Amygdala (tissue), 56 donors: ENCODE measurements at regions not wholly inside any gene's neighbourhood (a gene's known extent, or its start where the extent isn't known, plus 50 kb on each side); places are given as distances from the start of the nearest gene placed in this dataset.

Source experiments
- DNase-seq, 56 donors: peaks; one replicate each; lab custom pipeline; 2025; lab: John Stamatoyannopoulos, UW

GRCh38 chr2:128726236-128726635, 407.6 kb upstream of the HS6ST1 start:
- no peak for DNase-seq

DNA sequence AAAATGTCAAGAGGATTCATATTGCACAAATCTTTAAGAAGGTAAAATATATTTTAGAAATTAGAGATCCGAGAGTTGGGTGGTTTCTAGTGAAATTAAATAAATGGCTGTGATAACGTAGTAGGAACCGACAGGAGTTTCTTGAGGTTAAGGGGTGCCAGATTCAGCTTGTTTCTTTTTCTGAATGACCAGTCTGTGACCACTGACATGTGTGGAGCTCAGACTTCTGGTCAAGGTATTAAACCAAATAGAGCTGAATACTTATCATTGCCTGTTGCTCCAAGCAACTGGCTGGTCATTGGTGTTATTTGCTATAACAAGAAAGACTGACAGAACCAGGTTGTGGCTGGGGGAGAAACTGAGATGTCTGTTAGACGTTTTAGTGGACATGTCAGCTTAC, 408.2 kb upstream of the HS6ST1 start:
- DNase-seq: no peak

DNA sequence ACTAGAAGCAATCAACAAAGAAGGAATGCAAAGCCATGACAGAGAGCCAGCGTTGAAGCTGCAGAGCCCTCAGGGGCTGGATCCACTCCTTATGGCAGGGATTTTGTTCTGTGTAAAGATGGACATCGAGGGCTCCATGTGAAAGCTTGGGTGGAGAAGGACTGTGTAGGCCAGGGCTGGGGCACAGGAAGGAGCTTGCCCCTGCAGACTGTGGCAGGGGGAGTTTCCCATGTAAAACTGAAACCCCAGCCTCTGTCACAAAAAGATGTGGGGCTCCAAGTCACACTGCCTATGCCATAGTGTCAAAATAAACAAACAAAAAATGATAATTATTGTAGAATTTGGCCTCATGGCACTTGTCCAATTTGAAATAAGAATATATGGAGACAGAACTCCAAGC, 408.7 kb upstream of the HS6ST1 start:
- no peak for DNase-seq

- no peak for DNase-seq
Measured at GRCh38 chr2:128727914-128728313, 409.2 kb upstream of the HS6ST1 start.

DNA sequence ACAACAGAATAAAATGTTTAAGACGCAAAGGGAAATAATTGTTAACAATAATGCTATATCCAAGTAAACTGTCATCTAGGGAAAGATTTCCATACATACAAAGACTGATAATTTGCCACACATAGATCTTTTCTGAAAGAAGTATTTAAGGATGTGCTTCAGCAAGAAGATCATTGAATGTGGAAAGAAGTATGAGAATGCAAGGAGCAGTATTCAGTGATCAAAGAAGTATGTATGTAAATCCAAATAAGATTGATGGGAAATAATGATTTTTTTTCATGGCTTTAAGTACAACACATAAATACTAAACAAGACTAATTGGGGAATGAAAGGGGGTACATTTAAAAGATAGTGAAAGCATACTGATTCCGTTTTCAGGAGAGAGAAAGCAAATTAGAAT, 410.4 kb upstream of the HS6ST1 start:
- no peak for DNase-seq

GRCh38 chr2:128731994-128732650, 413.5 kb upstream of the HS6ST1 start:
- DNase-seq: no peak

DNA sequence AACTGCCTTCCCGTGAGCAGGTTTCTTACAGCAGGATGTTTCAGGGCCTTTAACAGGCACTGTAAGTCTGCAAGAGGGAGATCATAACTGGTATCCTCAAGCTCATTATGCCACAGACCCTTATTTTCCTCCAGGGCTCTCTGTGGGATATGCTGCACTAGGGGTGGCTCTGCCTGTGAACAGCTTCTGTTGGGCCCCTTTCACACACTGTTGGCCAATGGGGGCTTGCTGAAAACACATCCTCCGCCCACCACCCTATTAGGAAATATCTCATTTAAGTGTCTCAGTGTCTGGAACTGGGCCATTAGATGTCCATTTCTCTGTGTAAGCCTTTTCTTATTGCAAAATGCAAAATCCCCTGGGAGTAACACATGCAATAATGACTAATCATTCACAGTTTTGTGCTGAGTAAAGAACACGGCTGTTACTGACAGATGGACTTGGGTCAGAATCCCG, 414.3 kb upstream of the HS6ST1 start:
- no peak for DNase-seq

GRCh38 chr2:128733450-128733849, 414.8 kb upstream of the HS6ST1 start:
- no peak for DNase-seq

GRCh38 chr2:128734521-128735295, 416.0 kb upstream of the HS6ST1 start:
- no peak for DNase-seq

DNA sequence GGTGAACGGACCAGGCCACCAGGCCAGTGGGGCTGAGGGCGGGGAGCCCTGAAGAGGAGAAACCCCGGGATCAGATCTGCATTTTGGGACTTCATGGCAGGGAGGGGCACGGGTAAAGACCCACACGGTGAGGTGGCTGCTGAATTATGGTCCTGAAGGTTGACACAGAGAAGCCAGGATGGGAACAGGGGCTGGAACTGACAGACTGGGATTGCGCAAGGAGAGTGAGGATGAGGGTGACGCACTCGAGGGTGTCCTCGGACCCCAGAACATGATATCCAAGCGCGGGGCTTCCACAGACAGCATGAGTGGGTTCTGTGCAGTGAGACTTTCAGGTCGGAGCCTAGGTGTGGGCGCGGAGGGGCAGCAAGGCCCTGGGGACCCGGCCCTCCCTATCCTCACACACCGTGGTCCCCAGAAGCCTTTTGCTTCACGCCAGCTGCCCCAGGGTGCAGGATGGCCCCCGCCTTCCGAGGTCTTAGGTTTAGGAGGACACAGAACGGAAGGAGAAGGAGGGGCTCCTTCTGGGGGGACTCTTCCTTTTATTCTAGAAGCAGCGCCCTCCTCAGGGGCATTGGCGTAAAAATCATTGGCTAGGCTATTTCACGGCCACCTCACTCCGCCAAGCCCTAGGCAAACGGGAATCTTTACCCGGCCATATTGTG, 416.8 kb upstream of the HS6ST1 start:
- DNase-seq: no peak

DNA sequence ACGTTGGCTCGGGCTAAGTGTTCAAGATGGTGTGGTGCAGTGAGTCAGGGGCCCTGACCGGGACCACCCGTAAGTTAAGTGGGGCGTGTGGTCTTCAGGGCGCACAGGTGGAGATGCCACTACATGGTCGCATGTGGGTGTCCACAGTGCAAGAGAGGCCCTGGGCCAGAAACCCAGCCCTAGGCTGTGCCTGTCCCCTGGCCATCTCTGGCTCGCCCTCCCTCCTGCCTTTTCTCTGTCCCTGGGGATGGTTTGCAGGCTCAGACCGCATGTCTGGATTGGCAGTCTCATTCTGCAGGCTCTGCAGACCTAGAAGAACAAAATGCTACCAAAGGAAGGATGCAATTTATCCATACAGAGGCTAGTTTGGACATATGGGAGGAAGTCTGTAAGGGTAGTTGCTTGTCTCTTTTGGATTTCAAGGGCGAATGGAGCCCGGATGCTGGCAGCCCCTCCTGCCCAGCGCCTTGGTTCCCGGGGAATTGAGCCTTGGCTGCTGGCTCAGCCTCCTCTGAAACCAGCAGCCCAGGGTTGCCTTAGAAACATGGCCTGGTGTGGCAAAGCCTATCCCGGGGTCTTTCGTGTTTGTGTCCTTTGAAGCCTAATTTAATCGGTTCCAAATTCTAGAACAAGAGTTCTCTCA, 417.5 kb upstream of the HS6ST1 start:
- DNase-seq: peak in 1 of 56 donors; percentile 57

GRCh38 chr2:128736689-128737545, 418.2 kb upstream of the HS6ST1 start:
- peak in 51 of 56 donors; percentile 18 to 83 (median 59) for DNase-seq

- no peak for DNase-seq
Measured at GRCh38 chr2:128737546-128737826, 418.8 kb upstream of the HS6ST1 start.

DNA sequence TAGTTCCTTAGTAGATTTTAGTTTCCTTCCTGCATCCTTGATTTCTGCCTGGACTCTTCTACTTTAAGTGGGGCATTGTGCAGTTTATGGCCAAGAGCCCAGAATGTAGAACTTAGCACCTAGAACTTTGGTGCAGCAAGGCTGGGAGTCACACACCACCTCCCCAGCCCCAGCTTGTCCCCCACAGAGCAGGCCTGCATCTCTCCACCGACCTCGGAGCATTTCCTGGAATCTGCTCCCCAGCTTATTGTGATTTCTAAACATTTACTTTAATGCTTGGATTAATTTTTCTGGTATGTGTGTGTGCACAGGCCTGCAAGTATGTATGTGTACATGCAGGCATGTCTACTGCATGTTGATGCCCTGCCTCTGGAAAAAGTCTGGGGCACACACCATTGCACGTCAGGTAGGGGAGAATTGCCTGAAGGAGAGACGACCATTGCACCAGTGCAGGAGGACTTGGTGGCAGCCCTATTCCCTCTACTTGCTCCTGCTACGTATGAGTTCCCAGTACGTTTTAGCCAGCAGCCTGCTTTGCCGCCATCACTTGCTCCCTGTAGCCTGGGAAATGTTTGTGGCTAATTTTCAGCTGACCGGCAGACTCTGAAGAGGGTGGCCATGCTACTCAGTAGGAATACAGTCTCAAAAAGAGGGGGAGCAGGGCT, 419.9 kb upstream of the HS6ST1 start:
- DNase-seq: no peak

DNA sequence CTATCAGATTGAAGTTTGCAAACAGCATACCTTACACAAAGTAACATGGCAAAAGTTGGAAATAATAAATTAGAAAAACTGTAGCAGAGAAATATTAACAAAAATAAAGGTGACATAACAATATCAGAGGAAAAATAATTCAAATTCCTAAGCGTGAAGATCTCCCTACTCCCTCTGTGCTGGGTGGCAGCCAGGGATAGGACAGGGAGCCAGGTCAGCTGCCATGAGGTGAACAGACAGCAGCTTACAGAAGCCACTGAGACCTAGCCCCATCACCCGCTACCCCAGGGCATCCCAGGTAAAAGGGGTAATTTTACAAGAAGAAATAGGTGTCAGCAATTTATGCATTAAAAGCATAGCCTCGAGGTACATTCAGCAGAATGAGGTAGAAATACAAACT, 423.8 kb upstream of the HS6ST1 start:
- no peak for DNase-seq

DNA sequence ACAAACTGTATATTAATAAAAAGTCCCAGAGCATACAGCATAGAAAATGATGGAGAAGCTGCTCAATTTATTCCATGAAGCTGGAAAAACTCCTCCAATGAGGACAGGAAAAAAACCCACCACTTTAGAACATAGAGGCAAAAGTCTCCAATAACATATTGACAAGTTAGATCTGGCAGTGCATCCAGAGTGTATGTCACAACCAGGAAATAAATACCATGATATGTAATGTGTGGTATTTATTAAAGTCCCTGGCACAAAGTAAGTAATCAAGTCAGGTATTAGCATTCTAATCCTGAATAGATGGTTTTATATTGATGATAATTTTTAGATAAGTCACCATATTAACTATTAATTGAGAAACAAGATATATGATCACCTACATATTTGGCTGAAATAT, 427.3 kb upstream of the HS6ST1 start:
- DNase-seq: no peak

- no peak for DNase-seq
Measured at GRCh38 chr2:128746356-128746755, 427.7 kb upstream of the HS6ST1 start.

- no peak for DNase-seq
Measured at GRCh38 chr2:128748336-128748735, 429.7 kb upstream of the HS6ST1 start.

DNA sequence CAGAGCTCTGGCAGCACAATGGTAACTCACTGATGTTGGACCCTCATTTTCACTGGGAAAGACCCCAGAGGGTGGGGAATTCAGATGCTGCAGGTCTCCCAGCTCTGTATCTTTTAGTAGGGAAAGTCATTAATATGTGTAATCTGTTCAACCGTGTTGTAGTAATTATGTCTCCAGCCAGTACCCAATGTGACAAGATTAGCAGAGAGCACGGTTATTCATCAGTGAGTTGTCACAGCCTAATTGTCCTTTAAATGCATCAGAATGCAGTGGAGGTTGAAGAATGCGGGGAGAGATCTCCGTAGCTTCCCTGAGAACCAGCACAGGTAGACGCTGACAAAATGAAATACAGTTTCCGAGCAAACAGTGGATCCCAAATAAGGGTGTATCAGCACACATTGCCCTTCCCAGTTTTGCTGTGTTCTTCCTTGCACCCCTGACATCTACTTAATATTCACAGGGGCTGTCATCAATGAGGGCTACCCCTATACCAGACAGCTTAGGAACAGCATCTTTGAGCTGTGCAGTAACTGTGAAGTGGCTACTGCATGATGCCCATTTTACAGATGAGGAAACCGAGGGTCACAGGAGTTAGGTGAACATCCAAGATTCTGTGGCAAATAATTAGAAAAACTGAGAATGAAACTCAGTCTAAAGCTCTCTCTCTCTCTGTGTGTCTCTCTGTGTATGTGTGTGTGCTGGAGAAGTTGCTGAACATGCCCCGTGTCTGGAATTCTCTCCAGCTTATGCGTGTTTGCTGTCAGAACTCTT, 430.4 kb upstream of the HS6ST1 start:
- DNase-seq: no peak
